Stimulated activated CD8-positive, alpha-beta memory T cell treated with anti-CD3 and anti-CD28 coated beads, Interleukin-15, amount 100 ng/mL, for 24 hours (primary cell): ENCODE measurements at regions not wholly inside any gene's neighbourhood (a gene's known extent, or its start where the extent isn't known, plus 50 kb on each side); places are given as distances from the start of the nearest gene placed in this dataset.
"Not testable (repeated sequence)": the region's sequence is repeated elsewhere in the genome, so short reads cannot be mapped to it uniquely, and the experiment has no call there.

Experiments
- DNase-seq: peaks from one replicate; pipeline ENCODE4 v3.0.0-alpha.2; 2020; ENCODE audit warnings: low read depth

DNA sequence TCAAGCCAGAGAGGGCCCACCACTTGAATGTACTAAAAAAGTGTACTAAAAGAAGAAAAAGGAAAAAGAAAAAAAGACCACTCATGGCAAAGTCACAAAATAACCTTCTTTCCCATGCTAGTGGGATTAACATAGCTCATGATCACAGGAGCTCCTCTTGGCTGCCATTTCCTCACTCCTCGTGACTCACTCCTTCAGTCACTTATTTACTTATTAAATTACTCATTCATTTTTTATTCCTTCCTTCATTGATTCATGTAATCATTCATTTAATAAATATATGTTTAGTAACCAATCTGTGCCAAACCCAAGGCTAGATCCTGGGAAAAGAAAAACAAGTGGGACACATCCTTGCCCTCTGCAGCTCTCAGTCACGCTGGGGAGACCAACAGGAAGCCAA lies 300.5 kb downstream of the INSIG2 start:
- no peak for DNase-seq

DNA sequence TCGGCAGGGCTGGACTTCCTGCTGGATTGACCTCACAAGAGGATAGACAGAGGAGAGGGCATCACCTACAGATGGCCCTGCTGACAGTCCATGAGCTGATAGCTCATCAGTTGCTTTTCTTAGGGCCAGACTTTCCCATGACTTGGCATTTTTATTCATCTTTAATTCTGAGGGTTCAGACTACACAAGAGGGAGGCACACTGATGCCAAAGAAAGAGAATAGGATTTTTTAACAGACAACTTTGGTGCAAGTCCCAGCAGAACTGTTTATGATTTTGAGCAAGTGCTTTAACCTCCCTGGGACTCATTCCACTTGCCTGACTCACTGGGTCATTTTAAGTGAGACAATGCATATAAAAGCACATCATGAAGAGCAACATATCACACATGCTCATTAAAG lies 299.2 kb downstream of the INSIG2 start:
- DNase-seq = no peak

DNA sequence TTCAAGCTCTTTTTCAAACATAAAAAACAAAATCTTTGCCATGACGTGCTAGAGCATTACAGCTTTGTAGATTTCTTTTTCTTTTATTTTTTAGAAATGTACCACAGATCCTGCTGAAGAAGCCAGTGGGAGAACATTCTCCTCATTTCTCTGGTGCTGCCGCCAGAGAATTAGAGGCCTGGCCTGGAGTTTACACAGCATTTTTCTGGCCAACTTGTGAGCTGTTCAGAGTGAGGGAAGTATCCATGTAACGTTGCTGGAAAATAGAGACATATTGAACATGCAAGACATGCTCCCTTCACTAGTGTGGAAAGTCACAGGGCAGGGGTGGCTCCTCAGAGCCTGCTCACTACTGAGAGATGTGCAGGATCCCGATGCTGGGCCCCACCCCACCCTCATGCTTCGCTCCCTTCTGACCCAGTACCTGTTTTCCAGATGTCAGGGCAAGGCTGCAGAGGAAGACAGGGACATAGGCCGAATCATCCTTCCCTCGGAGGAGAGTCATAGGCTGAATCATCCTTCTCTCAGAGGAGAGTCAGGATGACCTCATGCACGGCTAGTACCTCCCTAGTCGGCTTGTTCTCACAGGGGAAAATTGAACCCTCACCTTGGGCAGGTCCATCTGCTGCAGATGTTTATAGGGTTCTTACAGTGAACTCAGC lies 298.5 kb downstream of the INSIG2 start:
- no peak for DNase-seq

DNA sequence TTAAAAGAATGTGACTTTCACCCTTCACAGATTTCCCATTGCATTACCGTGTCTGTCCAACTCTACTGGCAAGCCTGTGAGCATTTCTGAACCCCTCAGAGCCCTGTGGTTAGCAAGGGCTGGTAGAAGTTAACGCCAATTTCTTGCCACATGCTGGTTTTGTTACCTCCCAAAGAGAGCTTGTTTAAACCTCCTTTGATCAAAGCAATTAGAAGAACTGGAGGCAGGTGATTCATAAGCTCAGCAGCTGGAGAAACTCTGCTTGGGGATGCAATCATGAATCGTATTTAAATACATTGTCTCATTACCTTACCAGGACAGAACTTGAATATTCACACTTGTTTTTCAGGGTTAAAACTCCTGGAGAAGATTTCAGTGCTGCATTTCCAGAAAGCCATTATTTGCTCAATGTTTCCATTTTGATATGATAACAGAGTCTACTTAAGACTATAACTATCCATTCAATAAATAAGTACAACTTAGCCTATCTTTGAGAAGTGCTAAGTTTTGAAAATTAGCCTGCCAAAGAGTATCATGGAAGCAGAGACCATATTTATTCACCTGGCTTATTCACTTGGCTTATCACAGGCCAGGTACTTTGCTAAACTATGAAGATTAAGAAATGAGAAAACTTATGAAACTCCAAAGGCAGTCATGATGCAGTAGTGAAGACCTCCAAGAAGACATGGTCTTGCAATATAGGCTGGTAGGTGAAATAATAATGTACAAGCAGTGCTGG lies 292.8 kb downstream of the INSIG2 start:
- no peak for DNase-seq

DNA sequence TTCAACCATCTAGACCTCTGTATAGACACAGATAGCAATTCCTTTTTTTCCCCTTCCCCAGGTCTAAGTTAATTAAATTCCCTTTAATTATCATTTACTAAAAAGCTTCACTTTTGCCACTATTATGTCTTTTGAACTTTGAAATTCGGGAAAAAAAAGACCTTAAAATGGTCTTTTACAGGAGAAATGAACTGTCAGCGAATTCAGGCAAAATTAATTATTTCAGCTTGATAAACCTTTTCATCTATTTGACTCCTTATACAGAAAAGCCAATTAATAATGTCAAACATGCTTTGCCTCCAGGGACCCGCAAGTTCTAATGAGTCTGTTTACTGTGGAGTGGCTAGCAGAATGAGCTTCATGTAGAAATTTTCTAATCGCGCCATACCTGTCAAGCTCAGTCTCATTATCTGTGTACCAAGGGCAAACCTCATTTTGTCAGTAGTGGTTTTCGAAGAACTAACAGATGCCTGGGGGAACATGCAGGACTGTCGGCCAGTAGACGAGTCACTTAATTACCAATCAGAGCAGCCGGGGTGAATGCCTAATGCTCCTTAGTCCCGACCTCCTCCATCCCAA lies 287.7 kb downstream of the INSIG2 start:
- no peak for DNase-seq

DNA sequence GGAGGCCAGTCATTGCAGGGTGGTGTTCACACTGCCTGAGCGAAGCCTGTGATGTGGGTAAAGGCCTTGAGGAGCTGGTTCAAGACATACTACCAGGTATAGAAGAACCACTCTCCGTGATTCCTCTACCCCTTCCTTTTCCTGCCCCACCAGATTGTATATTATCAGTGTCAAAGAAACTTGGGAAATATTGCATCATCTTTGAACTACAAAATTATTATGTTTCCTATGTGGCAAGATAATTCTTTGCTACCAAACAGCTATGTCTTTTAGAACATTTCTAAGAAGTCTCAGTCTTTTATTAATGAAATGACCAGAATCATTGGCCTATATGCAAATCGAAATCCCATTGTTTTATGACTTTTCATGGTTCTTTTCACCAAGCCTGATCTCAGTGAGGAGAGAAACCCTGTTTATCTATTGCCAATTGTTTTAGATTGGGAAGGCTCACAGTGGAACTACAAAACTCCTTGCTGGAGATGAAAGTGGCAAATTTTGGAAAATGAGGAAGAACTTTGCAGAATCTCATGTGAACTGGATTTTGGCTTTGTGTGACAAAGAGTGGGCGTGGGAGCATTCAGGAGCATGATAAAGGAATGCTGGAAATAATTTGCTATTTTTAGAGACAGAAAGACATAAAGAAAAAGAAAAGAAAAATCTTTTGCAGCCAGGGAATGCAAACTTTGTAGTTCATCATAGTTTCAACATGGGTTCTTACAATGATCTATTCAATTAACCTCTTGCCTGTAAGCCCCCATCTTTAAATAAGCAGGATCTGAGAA lies 286.9 kb downstream of the INSIG2 start:
- DNase-seq = no peak

DNA sequence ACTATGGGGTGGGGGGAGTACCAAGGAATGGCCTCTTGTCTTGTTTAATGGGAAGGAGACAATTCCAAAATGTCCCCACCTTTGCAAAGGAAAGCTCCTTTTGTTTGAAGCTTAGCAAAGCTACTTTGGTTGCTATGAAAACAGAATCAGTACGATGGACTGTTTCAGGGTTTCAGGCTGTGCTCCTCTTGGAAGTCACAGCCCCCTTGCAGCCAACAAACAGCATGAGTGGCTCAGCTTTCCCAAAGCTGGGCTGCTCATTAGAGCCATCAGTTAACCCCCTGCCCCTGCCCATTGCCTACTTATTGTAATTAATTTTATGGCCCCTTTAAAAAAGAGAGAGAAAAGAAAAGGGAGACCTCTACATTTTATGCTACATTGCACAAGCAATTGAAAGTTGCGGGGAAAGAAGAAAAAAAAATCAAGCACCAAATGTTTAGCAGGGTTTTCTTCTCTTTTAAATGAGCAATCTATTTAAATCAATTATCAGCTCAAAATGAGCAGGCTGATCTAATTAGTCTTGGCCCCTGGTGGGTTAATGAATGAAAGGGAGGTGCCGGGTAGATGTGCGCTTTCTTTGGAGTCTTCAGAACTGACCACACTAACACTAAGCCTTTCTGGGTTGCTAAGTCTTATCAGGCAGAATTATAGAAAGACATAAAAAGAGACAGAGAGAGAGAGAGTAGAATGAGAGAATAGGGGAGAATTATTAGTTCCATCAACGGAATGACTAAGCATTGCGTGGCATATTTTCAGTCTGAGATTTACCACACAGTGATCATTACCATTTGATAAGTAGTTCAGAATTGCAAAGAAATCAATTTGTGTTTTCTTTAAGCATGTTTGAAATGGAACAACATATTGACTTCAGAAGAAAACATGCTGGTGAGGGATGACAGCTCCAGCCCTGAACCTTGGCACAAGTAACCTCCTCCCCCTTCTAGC lies 284.9 kb downstream of the INSIG2 start:
- DNase-seq = no peak

DNA sequence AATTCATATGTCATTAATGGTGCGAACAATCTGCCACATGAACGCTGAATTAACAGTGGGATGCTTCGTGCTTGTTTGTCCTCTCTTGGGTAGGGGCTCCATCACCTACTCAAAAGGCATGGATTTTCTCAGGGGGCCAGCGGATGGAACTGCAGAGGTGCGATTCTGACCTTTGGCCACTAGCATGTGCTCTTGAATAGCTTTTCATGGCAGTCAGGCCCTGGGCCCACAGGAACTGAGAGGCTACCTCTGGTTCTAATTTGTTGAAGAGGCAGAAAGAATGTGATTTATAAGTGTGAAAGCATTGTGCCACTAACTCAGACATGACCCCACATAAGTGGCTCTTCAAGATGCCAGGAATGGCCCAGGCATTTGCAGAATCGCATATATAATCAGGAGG lies 283.2 kb downstream of the INSIG2 start:
- DNase-seq = no peak

DNA sequence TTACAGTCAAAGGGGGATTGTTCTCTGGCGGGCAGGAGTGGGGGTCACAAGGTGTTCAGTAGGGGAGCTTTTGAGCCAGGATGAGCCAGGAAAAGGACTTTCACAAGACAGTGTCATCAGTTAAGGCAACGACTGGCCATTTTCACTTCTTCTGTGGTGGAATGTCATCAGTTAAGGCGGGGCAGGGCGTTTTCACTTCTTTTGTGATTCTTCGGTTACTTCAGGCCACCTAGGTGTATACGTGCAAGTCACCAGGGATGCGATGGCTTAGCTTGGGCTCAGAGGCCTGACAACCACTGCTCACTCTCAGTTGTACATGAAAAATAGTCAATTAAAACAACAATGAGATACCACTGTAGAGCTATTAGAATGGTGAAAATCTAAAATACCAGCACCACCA lies 281.2 kb downstream of the INSIG2 start:
- not testable (repeated sequence) for DNase-seq

DNA sequence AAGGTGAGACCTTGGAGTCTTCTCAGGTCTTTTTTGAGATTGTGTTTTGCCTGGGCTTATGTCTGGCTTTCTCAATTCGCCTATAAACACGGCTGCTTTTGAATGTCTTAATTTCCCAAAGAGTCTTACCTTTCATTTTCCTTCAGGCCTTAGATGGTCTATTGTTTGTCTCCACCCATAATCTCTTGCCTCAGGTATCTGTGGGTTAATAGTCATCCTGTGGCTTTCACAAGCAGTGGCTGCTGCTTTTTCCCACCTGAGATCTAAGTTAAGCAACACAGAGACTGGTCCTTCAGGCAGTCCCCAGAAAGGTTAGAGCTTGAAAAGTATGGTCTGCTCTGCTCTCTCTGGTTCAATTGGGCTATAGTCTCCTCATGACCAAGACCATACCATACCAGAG lies 275.3 kb downstream of the INSIG2 start:
- DNase-seq = no peak

DNA sequence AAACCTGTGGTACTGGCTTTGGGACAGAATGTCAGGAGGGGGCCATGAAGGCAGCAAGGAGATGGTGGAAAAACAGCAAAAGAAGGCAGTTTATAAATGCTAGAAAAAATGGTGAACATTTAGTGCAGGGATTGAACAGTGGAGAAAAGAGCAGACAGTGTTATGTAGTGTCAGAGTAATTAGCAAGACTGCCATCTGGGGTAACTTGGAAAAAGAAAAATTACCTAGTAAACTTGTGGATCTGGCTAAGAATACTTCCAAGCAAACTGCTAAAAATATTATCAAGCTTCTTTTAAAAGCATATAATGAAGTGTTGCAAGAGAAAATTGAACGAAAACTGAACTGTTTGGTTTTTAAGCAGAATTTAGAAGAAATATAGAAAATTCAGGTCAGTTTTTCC lies 267.8 kb downstream of the INSIG2 start:
- DNase-seq = no peak

DNA sequence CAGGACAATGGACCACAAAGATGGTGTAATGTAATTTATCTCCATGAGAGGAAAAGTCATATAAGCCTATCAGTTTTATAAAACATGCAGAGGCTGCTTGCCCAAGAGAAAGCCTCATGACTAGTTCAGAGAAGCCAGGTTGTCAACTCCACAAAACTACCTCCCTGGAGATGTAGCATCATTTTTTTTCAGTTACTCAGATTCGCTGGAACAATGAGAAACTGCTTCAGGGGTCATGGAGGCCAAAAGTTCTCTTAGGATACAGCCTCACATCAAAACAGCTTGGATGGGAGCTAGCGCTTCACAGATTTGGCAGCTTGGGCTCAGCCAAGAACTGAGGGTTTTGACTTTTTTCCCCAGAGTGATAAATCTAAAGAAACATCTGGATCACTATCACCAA lies 263.5 kb downstream of the INSIG2 start:
- DNase-seq = no peak

DNA sequence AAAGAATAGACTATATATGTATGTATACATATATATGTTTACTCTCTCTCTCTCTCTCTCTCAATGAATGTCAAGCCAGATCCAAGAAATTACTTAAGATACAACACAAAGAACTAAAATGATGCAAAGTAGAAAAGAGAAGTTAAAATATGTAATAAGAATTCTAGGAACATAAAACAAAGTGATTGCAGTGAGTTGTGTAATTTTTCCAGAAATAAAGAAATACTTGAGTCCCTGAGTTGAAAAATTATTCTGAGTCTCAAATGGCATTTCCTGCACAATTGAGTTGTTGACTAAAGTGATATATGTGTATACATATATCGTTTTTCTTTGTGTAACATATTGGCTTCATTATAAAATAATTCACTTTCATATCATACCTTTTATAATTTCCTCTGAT lies 262.4 kb downstream of the INSIG2 start:
- no peak for DNase-seq

DNA sequence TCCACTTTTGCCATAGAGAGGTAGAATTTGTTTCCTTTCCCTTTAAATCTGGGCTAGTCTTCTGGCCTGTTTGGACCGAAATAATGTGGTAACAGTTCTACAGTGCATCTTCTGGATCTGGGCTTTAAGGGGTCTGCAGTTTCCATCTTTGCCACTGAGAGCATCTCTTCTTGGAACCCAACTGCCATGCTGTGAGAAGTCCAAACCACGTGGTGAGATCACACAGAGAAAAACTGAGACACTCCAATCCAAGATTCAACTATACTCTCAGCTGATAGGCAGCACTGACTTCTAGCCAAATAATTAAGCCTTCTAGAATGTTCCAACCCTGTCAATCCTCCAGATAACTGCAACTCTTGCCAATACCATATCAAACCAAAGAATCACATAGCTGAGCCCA lies 261.1 kb downstream of the INSIG2 start:
- DNase-seq = no peak

DNA sequence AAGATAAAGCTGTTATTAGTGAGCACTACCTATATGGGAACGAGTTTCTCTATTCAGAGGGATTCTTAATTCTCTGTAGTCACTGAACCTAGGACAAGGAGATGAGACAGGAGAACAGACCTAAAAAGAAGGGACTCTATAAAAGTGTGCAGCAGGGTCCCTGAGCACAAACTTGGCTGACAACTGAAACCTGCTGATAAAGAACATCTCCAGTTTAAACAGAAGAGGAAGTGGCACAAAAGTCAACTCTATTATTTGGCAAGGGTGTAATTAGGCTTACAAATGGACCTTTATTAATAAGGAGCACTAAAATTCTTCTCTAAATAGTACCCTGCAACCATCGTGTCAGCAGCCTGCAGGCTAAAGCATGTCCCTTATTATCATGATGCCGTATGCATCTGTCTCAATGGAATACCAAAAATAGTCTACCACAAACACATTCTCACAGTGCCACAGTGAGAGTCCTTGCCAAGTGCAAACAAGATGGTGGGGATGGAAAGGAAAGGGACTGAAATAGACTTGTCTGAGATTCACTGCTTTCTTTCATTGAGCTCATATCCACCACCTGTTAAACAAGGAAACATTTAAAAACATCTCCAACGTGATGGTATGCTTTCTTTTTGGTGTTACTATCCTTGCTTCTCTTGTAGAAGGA lies 260.2 kb downstream of the INSIG2 start:
- no peak for DNase-seq

DNA sequence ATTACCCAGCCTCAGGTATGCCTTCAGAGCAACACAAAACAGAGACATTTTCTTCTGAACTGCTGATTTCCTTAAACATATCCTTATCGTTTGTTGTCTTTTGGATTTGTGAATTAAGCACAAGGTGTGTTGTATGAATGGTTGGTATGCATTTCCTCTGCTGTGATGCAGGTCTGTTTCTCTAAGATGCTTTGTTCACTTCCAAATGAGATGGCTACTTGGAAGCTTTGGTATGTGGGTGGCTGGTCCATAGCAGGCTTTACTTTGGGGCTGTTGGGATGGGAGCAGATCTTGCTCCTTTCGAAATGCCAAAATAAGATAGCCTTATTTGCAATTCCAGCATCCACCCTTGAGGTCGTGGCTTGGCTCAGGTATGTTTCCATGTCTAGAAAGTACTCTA lies 257.2 kb downstream of the INSIG2 start:
- no peak for DNase-seq

DNA sequence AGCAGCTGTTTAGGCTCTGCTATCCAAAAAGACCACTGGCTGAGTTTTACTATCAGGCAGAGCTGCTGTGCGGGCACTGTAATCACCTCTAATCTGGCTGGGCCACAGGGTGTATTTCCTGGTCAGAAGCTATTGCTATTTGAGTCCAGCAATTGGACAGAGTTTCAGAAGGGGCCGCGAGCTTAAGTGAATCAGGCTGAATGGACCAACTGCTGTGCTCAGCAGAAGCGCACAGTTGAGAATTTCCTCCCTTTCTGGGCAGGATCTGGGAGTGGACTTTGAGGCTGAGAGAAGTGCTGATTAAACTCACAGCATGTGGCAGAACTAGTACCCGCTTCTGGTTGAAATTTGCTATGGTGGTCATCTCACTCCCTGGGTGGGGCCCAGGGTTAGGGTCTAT lies 251.8 kb downstream of the INSIG2 start:
- no peak for DNase-seq

DNA sequence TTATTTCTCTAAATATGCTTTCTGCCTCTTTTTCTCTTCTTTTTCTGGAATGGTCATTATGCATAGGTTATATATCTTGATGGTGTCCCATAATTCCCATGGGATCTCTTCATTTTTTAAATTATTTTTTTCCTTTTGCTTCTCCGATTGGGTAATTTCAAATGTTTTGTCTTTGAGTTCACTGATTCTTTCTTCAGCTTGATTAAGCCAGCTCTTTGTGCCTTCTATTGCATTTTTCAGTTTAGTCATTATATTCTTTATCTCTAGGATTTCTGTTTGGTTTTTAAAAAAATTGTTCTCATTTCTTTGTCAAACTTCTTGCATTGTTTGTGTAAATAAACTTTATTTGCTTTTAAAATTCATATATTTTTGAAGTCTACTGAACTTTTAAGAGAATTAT lies 251.1 kb downstream of the INSIG2 start:
- DNase-seq = no peak

DNA sequence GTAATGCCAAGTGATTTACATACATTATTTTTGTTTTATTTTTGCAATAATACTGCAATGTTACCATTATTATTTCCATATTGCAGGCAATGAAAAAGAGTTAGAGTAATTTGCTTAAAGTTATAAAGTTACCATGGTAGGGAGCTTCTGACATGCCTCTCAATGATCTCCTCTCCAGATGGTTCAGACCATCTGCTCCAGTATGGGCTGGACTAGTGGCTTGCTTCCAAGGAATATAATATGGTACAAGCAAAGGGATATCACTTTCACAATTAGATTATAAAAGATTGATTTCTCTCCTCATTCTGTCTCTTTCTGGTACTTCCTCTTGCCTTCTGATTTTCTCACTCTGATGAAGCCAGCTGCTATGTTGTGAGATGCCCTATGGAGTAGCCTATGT lies 245.4 kb downstream of the INSIG2 start:
- no peak for DNase-seq

DNA sequence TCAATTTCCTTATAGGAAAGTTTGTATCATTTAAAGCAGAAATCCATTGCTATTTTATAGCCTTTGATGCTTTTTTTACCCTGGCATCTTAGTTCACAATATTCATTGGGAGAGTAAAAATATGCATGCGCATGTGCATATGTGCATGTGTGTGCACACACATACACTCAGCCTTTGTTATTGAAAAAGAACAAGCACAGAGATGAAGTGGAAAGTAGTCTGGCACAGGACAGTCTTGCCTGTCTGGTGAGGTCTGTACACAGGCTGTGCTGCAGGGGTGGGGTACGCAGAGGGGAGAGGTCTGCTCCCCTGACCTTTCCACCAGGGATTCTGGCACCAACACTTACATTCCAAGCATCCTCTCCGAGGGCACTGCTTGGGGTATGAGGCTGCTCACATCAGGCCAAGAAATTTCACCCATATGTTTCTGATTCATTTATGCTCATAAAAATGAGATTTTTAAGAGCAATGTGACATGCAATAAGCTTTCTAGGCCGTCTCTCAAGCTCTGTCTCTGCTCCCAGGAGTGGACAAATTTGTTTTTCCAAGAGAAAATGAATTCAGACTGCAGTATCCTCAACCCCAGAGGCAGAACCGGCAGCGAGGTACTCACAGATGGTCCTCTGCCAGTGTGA lies 237.2 kb downstream of the INSIG2 start:
- DNase-seq = no peak

DNA sequence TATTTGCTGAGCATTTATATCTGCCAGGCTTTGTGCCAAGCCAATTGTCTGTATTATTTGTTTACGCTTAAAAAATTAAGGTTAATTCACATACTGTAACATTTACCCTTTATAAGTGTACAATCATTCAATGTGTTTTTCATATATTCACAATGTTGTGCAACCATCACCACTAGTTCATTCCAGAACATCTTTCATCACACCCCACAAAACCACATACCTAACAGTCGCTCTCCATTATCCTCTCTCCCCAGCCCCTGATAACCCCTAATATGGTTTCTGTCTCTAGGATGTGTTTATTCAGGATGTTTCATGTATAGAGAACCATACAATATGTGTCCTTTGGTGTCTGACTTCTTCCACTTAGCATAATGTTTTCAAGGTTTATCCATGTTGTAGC lies 234.1 kb downstream of the INSIG2 start:
- no peak for DNase-seq
